Hypothalamus (tissue), 51 donors: ENCODE measurements at regions not wholly inside any gene's neighbourhood (a gene's known extent, or its start where the extent isn't known, plus 50 kb on each side); places are given as distances from the start of the nearest gene placed in this dataset.

ENCODE experiments used
- DNase-seq, 51 donors: peaks; one replicate each; lab custom pipeline; 2025; lab: John Stamatoyannopoulos, UW

GRCh38 chr12:20272161-20272560 lies 96.2 kb upstream of the PDE3A start:
- DNase-seq: no peak

DNA sequence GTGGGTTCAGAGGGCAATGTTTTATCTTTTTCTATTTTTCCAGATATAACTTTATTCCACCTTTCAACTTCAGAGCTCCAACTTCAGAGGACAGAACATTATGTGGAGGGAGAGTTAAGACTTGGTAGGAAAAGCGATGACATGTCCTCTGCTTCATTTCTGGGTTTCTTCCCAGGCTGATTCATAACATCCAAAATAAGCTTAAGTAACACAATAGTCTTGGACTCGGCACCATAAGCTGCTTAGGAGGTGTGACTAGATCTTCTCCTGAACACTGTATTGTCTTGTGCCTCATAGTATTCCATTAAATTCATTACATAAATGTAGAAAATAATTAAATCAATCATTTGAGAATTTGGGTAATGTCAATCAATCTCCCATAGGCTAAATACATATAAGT lies 95.5 kb upstream of the PDE3A start:
- no peak for DNase-seq

DNA sequence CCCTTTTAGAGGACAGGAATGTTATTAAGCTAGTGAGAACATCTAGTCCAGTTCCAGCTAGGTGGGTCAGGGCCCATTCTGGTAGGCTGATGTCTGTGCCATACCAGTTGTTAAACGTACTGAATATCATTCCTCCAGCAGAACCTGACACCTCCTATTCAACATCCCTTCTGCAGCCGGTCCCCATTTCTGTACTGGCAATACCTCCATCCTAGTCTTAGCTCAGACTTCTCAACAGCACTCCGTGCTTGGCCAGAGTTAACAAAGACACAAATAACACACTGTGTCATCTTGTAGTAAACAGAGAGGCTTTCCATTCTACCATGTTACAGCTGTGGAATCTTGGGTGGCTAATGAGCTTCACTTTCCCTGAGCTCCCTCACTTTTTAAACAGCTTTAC lies 94.3 kb upstream of the PDE3A start:
- no peak for DNase-seq

DNA sequence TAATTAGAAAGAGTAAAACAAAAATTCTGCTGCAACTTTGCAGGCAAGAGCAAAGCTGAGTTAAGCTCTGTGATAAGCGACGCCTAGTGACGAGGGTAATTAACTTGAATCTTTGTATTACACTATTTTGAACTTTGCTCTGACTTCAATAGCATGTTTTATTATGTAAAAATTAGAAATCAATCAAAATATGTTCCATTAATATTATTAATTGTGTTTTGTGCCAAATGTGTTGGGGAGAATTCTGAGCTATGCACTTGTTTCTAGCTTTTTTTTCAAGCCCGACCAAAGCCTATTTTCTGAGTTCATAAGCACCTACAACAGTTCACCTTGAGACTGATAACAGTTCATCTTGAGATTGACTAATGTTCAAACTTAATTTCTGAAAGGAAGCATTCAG lies 90.1 kb upstream of the PDE3A start:
- no peak for DNase-seq

GRCh38 chr12:20280515-20280914 lies 87.8 kb upstream of the PDE3A start:
- no peak for DNase-seq

DNA sequence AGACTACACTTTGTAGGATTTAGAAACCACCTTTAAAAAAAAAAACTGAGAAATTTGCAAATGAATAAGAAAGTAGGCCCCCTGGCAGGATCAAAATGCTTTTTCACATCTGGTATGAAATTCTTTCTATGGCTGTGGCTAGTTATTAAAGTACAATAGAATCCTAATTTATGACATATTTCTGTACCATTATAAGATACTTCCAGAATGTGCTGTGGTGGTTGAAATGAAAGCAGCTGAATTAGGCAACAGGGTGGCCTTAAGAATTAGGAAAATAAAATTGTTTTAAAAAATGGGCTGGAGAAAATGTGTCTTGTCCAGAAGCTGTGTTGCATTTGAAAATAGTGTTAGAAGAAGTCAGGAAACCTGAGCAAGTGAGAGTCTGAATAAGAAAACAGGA lies 85.9 kb upstream of the PDE3A start:
- DNase-seq: no peak

DNA sequence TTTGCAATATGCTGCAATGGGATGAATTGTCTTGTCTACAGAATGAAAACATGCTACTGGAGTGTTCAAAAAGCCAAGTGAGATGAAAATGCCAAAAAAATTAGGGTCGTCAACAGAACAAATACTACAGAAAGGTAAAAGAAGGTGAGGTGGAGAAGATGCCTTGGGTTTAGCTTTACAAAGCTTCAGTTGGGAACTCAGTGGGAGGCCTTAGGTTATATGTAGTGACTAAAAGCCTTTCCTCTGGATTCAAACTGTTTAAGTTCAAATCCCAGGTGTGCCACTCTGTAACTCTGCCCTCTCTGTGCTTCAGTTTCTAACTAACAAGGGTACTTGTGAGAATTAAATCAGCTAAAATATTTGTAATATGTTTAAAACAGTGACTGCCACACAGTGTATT lies 84.9 kb upstream of the PDE3A start:
- DNase-seq: no peak

- DNase-seq: no peak
Measured at GRCh38 chr12:20289520-20289919, 78.8 kb upstream of the PDE3A start.

DNA sequence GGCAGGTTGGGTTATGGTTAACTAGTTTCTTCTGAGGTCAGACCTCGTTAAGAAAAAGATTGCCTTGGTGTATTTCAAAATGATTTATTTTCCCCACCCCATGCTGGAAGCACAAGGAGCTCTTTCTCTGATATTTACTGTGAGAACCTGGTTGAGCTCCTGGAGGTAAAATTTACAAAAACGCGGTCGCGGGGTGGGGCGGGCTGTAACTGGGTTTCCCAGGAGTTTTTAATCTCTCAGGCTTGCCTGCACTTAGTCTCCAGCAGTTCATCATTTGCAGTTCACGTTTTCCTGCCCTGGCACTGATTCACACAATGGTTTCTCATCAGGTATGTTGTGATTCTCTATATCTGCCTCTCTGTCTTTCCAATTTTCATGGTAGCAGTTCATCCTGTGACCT lies 67.9 kb upstream of the PDE3A start:
- DNase-seq: no peak

- DNase-seq: no peak
Measured at GRCh38 chr12:20305470-20305869, 62.9 kb upstream of the PDE3A start.

DNA sequence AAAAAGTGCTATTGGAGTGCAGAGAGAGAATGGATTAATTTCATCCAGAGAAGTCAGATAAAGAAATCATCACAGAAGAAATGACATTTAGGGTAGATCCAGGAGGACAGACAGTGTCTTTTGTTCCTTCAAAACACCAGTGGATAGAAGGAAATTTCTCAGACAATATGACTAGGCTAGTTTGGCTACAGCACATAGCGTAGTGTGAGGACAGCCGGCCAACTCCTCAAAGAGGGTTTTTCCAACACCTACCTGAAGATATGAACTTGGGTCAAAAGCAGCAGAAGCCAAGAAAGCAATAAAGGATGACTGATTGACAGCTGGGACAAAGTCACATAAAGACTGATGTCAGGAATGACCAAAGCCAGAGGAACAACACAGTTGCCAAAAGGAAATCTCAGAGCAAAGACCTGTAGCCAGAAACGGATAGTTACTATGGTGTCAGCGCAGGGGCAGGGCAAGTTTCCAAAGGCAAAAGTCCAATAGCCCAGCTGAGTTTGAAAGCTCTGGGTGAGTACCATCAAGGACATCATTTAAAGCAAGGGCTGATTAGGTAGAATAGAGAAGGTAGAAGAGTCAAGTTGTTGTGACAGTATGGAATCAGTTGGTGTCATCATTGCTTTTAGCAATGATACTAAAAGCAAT lies 58.7 kb upstream of the PDE3A start:
- no peak for DNase-seq

GRCh38 chr12:20314328-20314727 lies 54.0 kb upstream of the PDE3A start:
- DNase-seq: no peak

DNA sequence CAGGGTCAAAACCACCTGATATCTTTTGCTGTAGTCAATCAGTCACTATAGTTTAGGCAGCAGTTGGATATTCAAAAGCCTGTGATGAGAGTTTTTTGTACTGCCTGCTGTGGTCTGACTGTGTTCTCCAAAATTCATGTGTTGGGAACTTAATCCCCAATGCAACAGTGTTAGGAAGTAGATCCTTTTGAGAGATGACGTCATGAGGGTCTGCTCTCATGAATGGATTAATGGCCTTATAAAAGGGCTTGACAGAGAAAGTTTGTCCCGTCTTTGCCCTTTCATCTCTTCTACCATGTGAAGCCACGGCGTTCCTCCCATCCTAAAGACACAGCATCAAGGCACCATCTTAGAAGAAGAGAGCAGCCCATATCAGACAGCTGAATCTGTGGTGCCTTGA lies 50.8 kb upstream of the PDE3A start:
- no peak for DNase-seq
